TTC549 (cell line): ENCODE measurements at regions not wholly inside any gene's neighbourhood (a gene's known extent, or its start where the extent isn't known, plus 50 kb on each side); places are given as distances from the start of the nearest gene placed in this dataset.

ENCODE experiments used
- FAIRE-seq: peaks from 2 replicates; lab custom pipeline; 2012; peaks lifted over from hg19 to GRCh38; lab: Jason Lieb, UNC

GRCh38 chr2:239865059-239865639, 160.0 kb downstream of the NDUFA10 start:
- no peak for FAIRE-seq

GRCh38 chr2:239864247-239865058, 160.7 kb downstream of the NDUFA10 start:
- FAIRE-seq: no peak

- no peak for FAIRE-seq
These were observed 162.5 kb downstream of the NDUFA10 start for GRCh38 chr2:239862613-239863012.

- no peak for FAIRE-seq
These were observed 167.0 kb downstream of the NDUFA10 start for GRCh38 chr2:239858179-239858578.

GRCh38 chr2:239857591-239857990, 167.6 kb downstream of the NDUFA10 start:
- FAIRE-seq: no peak

GRCh38 chr2:239856620-239857285, 168.4 kb downstream of the NDUFA10 start:
- no peak for FAIRE-seq

- no peak for FAIRE-seq
These were observed 169.1 kb downstream of the NDUFA10 start for GRCh38 chr2:239855863-239856587.

- FAIRE-seq: no peak
These were observed 170.5 kb downstream of the NDUFA10 start for GRCh38 chr2:239854596-239854995.

GRCh38 chr2:239853706-239854327, 171.3 kb downstream of the NDUFA10 start:
- no peak for FAIRE-seq

GRCh38 chr2:239853121-239853520, 172.0 kb downstream of the NDUFA10 start:
- no peak for FAIRE-seq

- FAIRE-seq: no peak
These were observed 172.9 kb downstream of the NDUFA10 start for GRCh38 chr2:239852272-239852671.

- no peak for FAIRE-seq
These were observed 178.1 kb downstream of the NDUFA10 start for GRCh38 chr2:239846789-239847676.

- FAIRE-seq: no peak
These were observed 179.2 kb downstream of the NDUFA10 start for GRCh38 chr2:239845968-239846367.

GRCh38 chr2:239839306-239839705, 185.8 kb downstream of the NDUFA10 start:
- FAIRE-seq: no peak

GRCh38 chr2:239836021-239836765, 188.9 kb downstream of the NDUFA10 start:
- no peak for FAIRE-seq

GRCh38 chr2:239835056-239835455, 190.1 kb downstream of the NDUFA10 start:
- FAIRE-seq: no peak

- FAIRE-seq: no peak
These were observed 191.0 kb downstream of the NDUFA10 start for GRCh38 chr2:239834143-239834542.

- FAIRE-seq: no peak
These were observed 191.7 kb downstream of the NDUFA10 start for GRCh38 chr2:239833269-239834109.

GRCh38 chr2:239832490-239833268, 192.5 kb downstream of the NDUFA10 start:
- no peak for FAIRE-seq
